HL-60 (cell line): ENCODE measurements at regions not wholly inside any gene's neighbourhood (a gene's known extent, or its start where the extent isn't known, plus 50 kb on each side); places are given as distances from the start of the nearest gene placed in this dataset.

Experiments
- DNase-seq, 2 experiments: peaks; one replicate each; pipeline ENCODE4 v3.0.0-alpha.2; 2010 to 2020; ENCODE audit warnings: low read depth in 1 of 2, low spot score in 1 of 2
- H3K27ac ChIP-seq: fragments of 250-450 bp; sonication (Bioruptor Pico); replicated peaks from 2 replicates; pipeline ENCODE4 v1.5.1; 2020; ENCODE audit warnings: mild to moderate bottlenecking, moderate library complexity
- H3K27me3 ChIP-seq: fragments of 250-450 bp; sonication (Bioruptor Pico); 2 replicates; pipeline ENCODE4 v1.5.1; 2021; ENCODE audit warnings: mild to moderate bottlenecking, moderate library complexity; ENCODE audit not compliant: insufficient read depth, poor library complexity, severe bottlenecking
- H3K4me3 ChIP-seq: replicated peaks from 2 replicates; pipeline ENCODE4 v1.5.1; 2011; ENCODE audit warnings: mild to moderate bottlenecking, control low read depth, low read length; ENCODE audit not compliant: insufficient read depth
- GABPA ChIP-seq: IDR thresholded peaks from 2 replicates; pipeline ENCODE4 v1.6.1; 2012; ENCODE audit warnings: low read depth
- POLR2AphosphoS5 ChIP-seq: IDR thresholded peaks from 2 replicates; pipeline ENCODE4 v1.6.1; 2012; ENCODE audit warnings: low read depth
- SPI1 ChIP-seq: IDR thresholded peaks from 2 replicates; pipeline ENCODE4 v1.6.1; 2012; ENCODE audit warnings: low read depth, mild to moderate bottlenecking, borderline replicate concordance
- TF ChIP-seq, protein P1 (sequence below): IDR thresholded peaks from 2 replicates; pipeline ENCODE4 v1.6.1; 2012; ENCODE audit warnings: low read depth; ENCODE audit not compliant: insufficient replicate concordance
- TF ChIP-seq, protein P2 (sequence below): IDR thresholded peaks from one replicate; pipeline ENCODE4 v1.5.1; 2011; ENCODE audit warnings: low read length, control low read depth, inconsistent platforms; ENCODE audit not compliant: insufficient read depth

DNA sequence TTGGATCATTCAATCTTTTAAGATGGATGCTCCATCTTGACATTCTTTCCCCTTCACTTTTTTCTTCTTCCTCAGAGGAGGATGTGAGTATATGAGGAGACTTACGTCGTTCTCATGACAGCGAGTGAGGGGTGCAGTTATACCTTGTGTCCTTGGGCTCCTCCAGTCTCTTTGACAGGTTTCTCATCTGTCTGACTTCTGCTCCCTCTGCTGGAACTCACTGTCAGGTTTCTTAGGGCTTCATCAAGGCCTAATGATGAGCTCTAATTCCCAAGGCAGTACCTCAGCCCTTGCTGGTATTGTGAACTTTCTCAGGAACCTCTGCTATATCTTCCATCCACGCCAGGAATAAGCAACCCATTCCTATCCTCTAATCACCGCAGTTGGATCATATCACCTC, 237.8 kb upstream of the ADGRL3 start:
- no peak for DNase-seq
- Histone ChIP-seq H3K27me3 (no peaks in the 10 kb centered on the region), H3K27ac (no peak overlapping the region), H3K4me3 (no peak overlapping the region)
- TF ChIP-seq SPI1 (no peak), GABPA (no peak), POLR2AphosphoS5 (no peak)

DNA sequence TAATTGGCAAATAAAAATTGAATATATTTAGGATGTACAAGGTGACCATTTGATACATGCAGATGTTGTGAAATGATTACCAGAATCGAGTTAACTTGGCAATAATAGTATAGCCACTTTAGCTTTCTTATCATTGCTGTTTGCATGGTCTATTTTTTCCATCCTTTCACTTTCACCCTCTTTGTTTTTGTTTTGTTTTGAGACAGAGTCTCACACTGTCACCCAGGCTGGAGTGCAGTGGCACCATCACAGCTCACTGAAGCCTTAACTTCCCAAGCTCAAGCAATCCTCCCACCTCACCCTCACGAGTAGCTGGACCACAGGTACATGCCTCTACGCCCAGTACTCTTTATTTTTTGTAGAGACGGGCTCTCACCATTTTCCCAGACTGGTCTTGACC, 218.6 kb upstream of the ADGRL3 start:
- Histone ChIP-seq H3K4me3 (no peak overlapping the region), H3K27me3 (no peaks in the 10 kb centered on the region), H3K27ac (no peak overlapping the region)
- TF ChIP-seq, protein P1, sequence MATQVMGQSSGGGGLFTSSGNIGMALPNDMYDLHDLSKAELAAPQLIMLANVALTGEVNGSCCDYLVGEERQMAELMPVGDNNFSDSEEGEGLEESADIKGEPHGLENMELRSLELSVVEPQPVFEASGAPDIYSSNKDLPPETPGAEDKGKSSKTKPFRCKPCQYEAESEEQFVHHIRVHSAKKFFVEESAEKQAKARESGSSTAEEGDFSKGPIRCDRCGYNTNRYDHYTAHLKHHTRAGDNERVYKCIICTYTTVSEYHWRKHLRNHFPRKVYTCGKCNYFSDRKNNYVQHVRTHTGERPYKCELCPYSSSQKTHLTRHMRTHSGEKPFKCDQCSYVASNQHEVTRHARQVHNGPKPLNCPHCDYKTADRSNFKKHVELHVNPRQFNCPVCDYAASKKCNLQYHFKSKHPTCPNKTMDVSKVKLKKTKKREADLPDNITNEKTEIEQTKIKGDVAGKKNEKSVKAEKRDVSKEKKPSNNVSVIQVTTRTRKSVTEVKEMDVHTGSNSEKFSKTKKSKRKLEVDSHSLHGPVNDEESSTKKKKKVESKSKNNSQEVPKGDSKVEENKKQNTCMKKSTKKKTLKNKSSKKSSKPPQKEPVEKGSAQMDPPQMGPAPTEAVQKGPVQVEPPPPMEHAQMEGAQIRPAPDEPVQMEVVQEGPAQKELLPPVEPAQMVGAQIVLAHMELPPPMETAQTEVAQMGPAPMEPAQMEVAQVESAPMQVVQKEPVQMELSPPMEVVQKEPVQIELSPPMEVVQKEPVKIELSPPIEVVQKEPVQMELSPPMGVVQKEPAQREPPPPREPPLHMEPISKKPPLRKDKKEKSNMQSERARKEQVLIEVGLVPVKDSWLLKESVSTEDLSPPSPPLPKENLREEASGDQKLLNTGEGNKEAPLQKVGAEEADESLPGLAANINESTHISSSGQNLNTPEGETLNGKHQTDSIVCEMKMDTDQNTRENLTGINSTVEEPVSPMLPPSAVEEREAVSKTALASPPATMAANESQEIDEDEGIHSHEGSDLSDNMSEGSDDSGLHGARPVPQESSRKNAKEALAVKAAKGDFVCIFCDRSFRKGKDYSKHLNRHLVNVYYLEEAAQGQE = no peak
- TF ChIP-seq POLR2AphosphoS5 = no peak
- TF ChIP-seq SPI1 = no peak
- TF ChIP-seq, protein P2, sequence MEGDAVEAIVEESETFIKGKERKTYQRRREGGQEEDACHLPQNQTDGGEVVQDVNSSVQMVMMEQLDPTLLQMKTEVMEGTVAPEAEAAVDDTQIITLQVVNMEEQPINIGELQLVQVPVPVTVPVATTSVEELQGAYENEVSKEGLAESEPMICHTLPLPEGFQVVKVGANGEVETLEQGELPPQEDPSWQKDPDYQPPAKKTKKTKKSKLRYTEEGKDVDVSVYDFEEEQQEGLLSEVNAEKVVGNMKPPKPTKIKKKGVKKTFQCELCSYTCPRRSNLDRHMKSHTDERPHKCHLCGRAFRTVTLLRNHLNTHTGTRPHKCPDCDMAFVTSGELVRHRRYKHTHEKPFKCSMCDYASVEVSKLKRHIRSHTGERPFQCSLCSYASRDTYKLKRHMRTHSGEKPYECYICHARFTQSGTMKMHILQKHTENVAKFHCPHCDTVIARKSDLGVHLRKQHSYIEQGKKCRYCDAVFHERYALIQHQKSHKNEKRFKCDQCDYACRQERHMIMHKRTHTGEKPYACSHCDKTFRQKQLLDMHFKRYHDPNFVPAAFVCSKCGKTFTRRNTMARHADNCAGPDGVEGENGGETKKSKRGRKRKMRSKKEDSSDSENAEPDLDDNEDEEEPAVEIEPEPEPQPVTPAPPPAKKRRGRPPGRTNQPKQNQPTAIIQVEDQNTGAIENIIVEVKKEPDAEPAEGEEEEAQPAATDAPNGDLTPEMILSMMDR = no peak
- no peak for TF ChIP-seq GABPA
- DNase-seq = no peak

DNA sequence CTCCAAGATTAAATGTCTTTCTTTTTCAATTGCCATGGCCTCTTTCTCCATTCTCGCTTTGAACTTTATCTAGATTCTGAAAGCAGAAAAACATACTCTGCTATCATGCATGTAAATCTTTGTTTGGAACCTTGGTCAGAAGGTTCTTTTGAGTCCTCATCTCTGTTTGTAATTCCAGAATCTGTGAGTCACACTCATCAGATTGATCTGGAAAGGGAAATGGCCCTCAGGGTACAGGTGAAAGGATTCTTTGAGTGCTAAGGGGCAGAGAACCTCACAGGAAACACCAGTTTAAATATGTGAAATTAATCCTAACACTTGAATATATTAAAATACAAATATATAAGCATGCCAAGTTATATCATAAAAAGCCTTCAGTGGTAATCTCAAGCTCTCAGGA, 211.0 kb upstream of the ADGRL3 start:
- Histone ChIP-seq H3K4me3 (no peak overlapping the region), H3K27me3 (no peaks in the 10 kb centered on the region), H3K27ac (no peak overlapping the region)
- DNase-seq = no peak
- TF ChIP-seq, protein P2 = no peak
- TF ChIP-seq, protein P1 = no peak
- no peak for TF ChIP-seq POLR2AphosphoS5

DNA sequence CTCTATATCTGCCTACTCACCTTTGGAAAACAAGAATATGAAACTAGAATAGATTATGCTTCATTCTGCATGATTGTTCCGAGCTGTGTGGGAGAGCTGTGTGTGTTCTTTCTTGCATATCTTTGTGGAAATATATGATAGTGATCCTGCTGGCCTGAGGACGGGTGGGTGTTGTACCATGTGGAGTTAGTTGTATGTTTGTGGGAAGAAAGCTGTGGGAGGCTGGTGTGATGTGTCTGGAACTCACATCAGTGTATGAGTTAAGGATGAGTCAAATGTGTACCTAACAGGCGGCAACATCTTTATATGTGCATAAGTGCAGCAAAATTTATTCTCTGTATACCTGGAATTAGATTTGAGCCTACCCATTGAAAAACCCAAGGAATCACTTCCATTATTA, 208.1 kb upstream of the ADGRL3 start:
- Histone ChIP-seq H3K27ac (no peak overlapping the region), H3K4me3 (no peak overlapping the region), H3K27me3 (no peaks in the 10 kb centered on the region)
- no peak for DNase-seq
- TF ChIP-seq POLR2AphosphoS5 (no peak), SPI1 (no peak), GABPA (no peak)
- TF ChIP-seq, protein P1 = no peak
- TF ChIP-seq, protein P2 = no peak
